RWPE1 (cell line): ENCODE measurements at regions not wholly inside any gene's neighbourhood (a gene's known extent, or its start where the extent isn't known, plus 50 kb on each side); places are given as distances from the start of the nearest gene placed in this dataset.
A peak's percentile ranks its signal among the peaks of the same experiment; 100 is the strongest.

Source experiments
- CTCF ChIA-PET: fragments of 350-600 bp; sonication (Branson Sonifier 250); formaldehyde crosslinking; extraction: SDS; loops from one replicate; lab custom pipeline; 2021; lab: Yijun Ruan, JAX
- POLR2A ChIA-PET: fragments of 400-600 bp; formaldehyde crosslinking; extraction: SDS; loops from one replicate; lab custom pipeline; 2020; ENCODE audit warnings: antibody characterized with exemption; ENCODE audit not compliant: low non-redundant PET; lab: Yijun Ruan, JAX
- DNase-seq: peaks from one replicate; pipeline ENCODE4 v3.0.0; 2012; ENCODE audit warnings: low spot score
- H3K27ac ChIP-seq: fragments of 450-650 bp; 2 replicates; pipeline ENCODE4 v1.5.1; 2017
- TF ChIP-seq, protein P1 (sequence below): fragments of 450-650 bp; conservative IDR thresholded peaks from 2 replicates; pipeline ENCODE4 v1.5.1; 2017; ENCODE audit warnings: low read depth, mild to moderate bottlenecking

DNA sequence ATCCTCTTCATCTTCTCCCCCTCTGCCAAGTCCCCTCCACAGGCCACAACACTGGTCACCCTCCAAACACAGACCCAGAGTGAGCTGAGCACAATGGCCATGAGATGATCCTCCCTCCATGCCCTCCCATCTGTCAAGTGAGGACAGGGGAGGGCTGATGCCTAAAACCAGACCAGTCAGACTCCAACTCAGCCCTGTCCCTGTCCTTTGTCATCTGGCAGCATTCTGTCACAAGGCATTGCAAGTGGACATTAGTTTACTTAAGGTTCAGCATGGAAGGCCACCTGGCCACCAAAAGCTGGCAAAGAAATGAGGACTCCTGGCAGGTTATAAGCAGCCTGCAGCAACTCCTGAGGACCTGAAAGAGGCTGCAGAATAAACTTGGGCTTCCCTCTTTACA, 136.2 kb upstream of the SLC30A5 start:
- ChIA-PET CTCF (interaction anchor here (1.0 kb wide), 1 partner anchor 10 kb away, joined by 5 read pairs; no protein-coding TSS in a partner anchor), POLR2A (no interaction called here)
- TF ChIP-seq, protein P1, sequence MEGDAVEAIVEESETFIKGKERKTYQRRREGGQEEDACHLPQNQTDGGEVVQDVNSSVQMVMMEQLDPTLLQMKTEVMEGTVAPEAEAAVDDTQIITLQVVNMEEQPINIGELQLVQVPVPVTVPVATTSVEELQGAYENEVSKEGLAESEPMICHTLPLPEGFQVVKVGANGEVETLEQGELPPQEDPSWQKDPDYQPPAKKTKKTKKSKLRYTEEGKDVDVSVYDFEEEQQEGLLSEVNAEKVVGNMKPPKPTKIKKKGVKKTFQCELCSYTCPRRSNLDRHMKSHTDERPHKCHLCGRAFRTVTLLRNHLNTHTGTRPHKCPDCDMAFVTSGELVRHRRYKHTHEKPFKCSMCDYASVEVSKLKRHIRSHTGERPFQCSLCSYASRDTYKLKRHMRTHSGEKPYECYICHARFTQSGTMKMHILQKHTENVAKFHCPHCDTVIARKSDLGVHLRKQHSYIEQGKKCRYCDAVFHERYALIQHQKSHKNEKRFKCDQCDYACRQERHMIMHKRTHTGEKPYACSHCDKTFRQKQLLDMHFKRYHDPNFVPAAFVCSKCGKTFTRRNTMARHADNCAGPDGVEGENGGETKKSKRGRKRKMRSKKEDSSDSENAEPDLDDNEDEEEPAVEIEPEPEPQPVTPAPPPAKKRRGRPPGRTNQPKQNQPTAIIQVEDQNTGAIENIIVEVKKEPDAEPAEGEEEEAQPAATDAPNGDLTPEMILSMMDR, result no peak

DNA sequence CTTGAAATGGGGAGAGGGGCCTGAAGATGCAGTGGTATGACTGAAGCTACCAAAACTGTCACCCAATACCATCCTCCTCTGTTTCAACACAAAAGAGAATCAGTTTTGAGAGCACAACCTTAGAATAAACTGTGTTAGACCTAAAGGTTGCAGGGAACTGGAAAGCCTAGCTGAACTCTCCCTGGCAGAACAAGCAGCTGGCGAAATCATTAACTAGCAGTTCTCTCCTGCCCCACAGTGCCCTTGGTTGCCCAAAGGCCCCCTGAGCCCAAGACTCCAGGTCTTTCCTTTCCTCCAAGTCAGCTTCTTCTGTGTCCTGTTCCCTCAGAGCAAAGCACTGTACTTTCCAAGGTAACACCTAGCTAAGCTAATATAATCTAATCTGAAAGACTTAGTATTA, 135.4 kb upstream of the SLC30A5 start:
- DNase-seq, result no peak
- TF ChIP-seq, protein P1, result no peak
- H3K27ac ChIP-seq, result no peak overlapping the region
- ChIA-PET CTCF (interaction anchor here (1.0 kb wide), 1 partner anchor 9 kb away, joined by 5 read pairs; no protein-coding TSS in a partner anchor), POLR2A (no interaction called here)

More for the DNA sequence above, 136.2 kb upstream of the SLC30A5 start:
- DNase-seq, result no peak
- H3K27ac ChIP-seq, result no peak overlapping the region

DNA sequence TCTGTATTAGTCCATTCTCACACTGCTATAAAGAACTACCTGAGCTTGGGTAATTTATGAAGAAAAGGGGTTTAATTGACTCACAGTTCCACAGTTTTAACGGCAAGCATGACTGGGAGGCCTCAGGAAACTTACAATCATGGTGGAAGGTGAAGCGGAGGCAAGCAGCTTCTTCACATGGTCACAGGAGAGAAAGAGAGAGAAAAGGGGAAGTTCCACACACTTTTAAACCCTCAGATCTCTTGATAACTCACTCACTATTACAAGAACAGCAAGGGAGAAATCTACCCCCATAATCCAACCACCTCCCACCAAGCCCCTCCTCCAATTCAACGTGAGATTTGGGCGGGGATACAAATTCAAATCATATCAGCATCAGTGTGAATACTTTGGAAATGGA, 133.4 kb upstream of the SLC30A5 start:
- POLR2A ChIA-PET, result no interaction called here
- H3K27ac ChIP-seq, result no peak overlapping the region
- CTCF ChIA-PET, result interaction anchor here (0.6 kb wide), 1 partner anchor 22 kb away, joined by 3 read pairs; no protein-coding TSS in a partner anchor
- no peak for DNase-seq
- TF ChIP-seq, protein P1, result no peak

DNA sequence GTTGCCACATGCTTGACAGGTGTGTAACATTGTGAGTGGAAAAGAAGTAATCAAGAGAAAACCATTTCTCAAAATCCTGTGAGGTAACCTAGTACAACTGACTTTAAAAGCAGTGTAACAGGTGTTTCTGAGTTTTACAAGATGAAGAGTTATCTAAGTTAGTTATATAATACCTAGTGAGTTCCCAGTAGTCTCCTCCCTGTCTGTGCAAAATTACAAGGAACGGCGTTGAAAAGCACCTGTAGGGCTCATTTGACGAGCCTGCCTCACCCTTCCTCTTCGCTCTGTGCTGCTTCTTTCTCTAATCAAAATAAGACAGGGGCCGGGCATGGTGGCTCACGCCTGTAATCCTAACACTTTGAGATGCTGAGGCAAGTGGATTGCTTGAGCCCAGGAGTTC, 132.9 kb upstream of the SLC30A5 start:
- ChIA-PET CTCF (no interaction called here), POLR2A (no interaction called here)
- no peak for DNase-seq
- no peak overlapping the region for H3K27ac ChIP-seq
- TF ChIP-seq, protein P1, result no peak

DNA sequence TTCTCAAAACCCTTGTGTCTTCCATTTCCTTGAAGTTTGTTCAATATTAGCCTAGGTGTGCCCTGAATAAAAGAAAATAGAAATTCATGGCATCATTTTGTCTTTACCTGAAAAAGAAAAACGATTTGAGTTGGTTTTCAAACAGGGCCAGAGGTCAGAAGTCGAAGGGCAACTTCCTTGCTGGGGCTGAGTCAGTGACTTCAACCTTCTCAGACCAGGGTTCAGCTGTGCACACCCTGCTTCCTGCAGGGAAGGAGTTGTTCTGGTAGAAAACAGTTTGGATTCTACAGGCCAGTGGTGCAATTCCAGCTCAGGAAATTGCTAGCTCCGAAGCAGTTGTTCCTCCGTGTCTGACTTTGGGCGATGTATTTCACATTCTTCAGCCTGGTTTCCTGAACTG, 132.1 kb upstream of the SLC30A5 start:
- DNase-seq, result no peak
- POLR2A ChIA-PET, result no interaction called here

DNA sequence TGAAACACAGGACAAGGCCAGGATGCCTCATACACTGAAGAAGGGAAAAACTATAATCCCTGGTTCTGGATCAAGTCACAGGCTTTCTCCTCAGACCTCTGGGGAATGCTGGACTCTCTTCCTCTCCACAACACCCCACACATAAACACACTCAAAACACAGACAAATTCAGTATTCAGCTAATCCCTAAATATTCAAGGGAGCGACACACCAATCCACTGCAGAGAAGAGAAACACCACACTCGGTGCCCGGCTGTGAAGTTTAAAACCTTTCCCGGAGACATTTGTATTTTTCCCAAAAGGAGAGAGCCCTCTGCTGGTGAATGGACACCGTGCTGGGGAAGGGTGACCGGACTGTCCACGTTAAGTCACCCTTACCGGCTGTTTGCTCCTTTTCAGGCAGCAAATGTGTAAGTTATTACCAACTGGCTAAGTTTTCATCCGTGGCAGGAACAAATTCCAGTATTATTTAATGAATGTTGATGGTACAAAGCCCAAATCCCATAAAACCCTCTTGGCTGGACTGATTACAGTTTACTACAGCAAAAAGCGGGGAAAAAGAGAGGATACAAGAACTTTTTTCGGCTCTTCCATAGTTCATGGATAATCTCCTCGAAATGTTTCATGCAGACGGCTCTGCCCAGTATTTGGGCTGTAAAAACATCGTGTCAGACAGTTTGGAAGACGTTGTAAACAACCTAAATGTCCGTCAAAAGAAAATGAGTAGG, 130.9 kb upstream of the SLC30A5 start:
- POLR2A ChIA-PET, result no interaction called here
- peak; percentile 85 for DNase-seq
- CTCF ChIA-PET, result interaction anchor here (0.6 to 1.4 kb wide), 7 partner anchors 8 to 677 kb away, joined by 3 to 10 read pairs (median 3); no protein-coding TSS in a partner anchor
- TF ChIP-seq, protein P1, result peak; percentile 95
- no peak overlapping the region for H3K27ac ChIP-seq

More for the DNA sequence above, 132.1 kb upstream of the SLC30A5 start:
- H3K27ac ChIP-seq, result no peak overlapping the region
- CTCF ChIA-PET, result interaction anchor here (0.6 to 1.4 kb wide), 4 partner anchors 9 to 673 kb away, joined by 3 to 5 read pairs (median 4); no protein-coding TSS in a partner anchor
- TF ChIP-seq, protein P1, result no peak
